ENCODE measurements at regions not wholly inside any gene's neighbourhood (a gene's known extent, or its start where the extent isn't known, plus 50 kb on each side); places are given as distances from the start of the nearest gene placed in this dataset.

GRCh38 chr3:99094606-99095005 is 193.1 kb upstream of the DCBLD2 start:
- Histone ChIP-seq H3K9me3 (no peaks in the 10 kb centered on the region), H3K27me3 (no peaks in the 10 kb centered on the region), H3K4me1 (no peaks in the 10 kb centered on the region), H3K27ac (no peak overlapping the region), H3K4me3 (replicated peaks in 1 of 3) (no peak overlapping the region), H3K36me3 (no peaks in the 10 kb centered on the region)
- no peak for DNase-seq
- TF ChIP-seq POLR2A (IDR thresholded peaks at IDR 0.05), result no peak
- no peak for TF ChIP-seq CTCF (IDR thresholded peaks at IDR 0.05)
- WGBS, 2 donors, result 84 to 85% methylated on average over 2 of the region's 2 CpGs
- intact Hi-C loops (cut with DNase I), result no loop called here

GRCh38 chr3:99087277-99087676 is 185.8 kb upstream of the DCBLD2 start:
- no peak overlapping the region for H3K4me3 ChIP-seq (replicated peaks in 1 of 3)
- H3K27ac ChIP-seq, result no peak overlapping the region
- WGBS, 2 donors, result 93 to 97% methylated on average over 2 of the region's 2 CpGs
- intact Hi-C loops (cut with DNase I), result no loop called here
- DNase-seq, result no peak
- H3K9me3 ChIP-seq, result no peaks in the 10 kb centered on the region
- no peaks in the 10 kb centered on the region for H3K4me1 ChIP-seq
- TF ChIP-seq POLR2A (IDR thresholded peaks at IDR 0.05) (no peak), CTCF (IDR thresholded peaks at IDR 0.05) (no peak)
- no peaks in the 10 kb centered on the region for H3K27me3 ChIP-seq
- H3K36me3 ChIP-seq, result no peaks in the 10 kb centered on the region

GRCh38 chr3:99084826-99085225 is 183.3 kb upstream of the DCBLD2 start:
- 90 to 91% methylated on average over 4 of the region's 4 CpGs for WGBS, 2 donors
- Histone ChIP-seq H3K4me3 (replicated peaks in 1 of 3) (no peak overlapping the region), H3K4me1 (no peaks in the 10 kb centered on the region), H3K27ac (no peak overlapping the region), H3K27me3 (no peaks in the 10 kb centered on the region), H3K9me3 (no peaks in the 10 kb centered on the region), H3K36me3 (no peaks in the 10 kb centered on the region)
- DNase-seq, result no peak
- TF ChIP-seq CTCF (IDR thresholded peaks at IDR 0.05) (no peak), POLR2A (IDR thresholded peaks at IDR 0.05) (no peak)
- intact Hi-C loops (cut with DNase I), result no loop called here

DNA sequence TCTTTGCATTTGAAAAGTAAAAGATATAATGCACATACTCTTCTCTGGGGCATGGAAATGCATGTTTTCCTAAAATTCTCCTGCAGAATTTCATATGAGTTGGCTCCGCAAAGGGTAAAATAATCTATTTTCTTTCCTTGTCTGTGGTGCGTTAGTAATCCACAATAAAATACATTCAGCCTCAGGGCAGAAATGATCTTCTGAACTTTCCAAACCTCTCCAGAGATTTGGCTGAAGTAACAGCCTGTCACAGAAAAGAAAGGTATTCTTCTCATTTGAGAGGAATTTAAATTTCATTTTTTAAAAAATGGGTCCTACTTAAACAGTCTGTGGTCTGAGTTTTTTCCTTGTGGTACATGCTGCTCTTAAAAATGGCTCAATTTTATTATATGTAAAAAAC is 182.7 kb upstream of the DCBLD2 start:
- no peak overlapping the region for H3K4me3 ChIP-seq (replicated peaks in 1 of 3)
- WGBS, 2 donors, result 88 to 93% methylated on average over 2 of the region's 2 CpGs

GRCh38 chr3:99071096-99071495 is 169.6 kb upstream of the DCBLD2 start:
- no peak for DNase-seq
- intact Hi-C loops (cut with DNase I), result no loop called here
- H3K4me3 ChIP-seq (replicated peaks in 1 of 3), result no peak overlapping the region
- whole genome bisulfite sequencing, 2 donors, result 85 to 90% methylated on average over 6 of the region's 6 CpGs
- no peaks in the 10 kb centered on the region for H3K27me3 ChIP-seq
- H3K9me3 ChIP-seq, result no peaks in the 10 kb centered on the region
- TF ChIP-seq POLR2A (IDR thresholded peaks at IDR 0.05) (no peak), CTCF (IDR thresholded peaks at IDR 0.05) (no peak)
- H3K4me1 ChIP-seq, result no peaks in the 10 kb centered on the region
- H3K36me3 ChIP-seq, result no peaks in the 10 kb centered on the region
- H3K27ac ChIP-seq, result no peak overlapping the region

More for the DNA sequence above, 182.7 kb upstream of the DCBLD2 start:
- H3K27me3 ChIP-seq, result no peaks in the 10 kb centered on the region
- H3K4me1 ChIP-seq, result no peaks in the 10 kb centered on the region
- no peaks in the 10 kb centered on the region for H3K9me3 ChIP-seq
- DNase-seq, result no peak
- intact Hi-C loops (cut with DNase I), result no loop called here
- TF ChIP-seq CTCF (IDR thresholded peaks at IDR 0.05) (no peak), POLR2A (IDR thresholded peaks at IDR 0.05) (no peak)
- no peaks in the 10 kb centered on the region for H3K36me3 ChIP-seq
- no peak overlapping the region for H3K27ac ChIP-seq
